Uterus (tissue), 2 donors: ENCODE measurements at regions not wholly inside any gene's neighbourhood (a gene's known extent, or its start where the extent isn't known, plus 50 kb on each side); places are given as distances from the start of the nearest gene placed in this dataset.

Source experiments
- POLR2A ChIP-seq, 2 donors: fragments of 450-650 bp; IDR thresholded peaks; one replicate each; pipeline ENCODE4 v1.6.1; 2016; ENCODE audit warnings: antibody characterized with exemption in 2 of 2, mild to moderate bottlenecking in 1 of 2, moderate library complexity in 1 of 2
- TF ChIP-seq, protein P1 (sequence below), 4 experiments: fragments of 200-600 bp in 2 of 4; fragments of 450-650 bp in 2 of 4; sonication (generic) in 2 of 4; IDR thresholded peaks; one replicate each; pipeline ENCODE4 v1.5.1; 2016 to 2019; ENCODE audit warnings: antibody characterized with exemption in 4 of 4, mild to moderate bottlenecking in 2 of 4, moderate library complexity in 1 of 4

DNA sequence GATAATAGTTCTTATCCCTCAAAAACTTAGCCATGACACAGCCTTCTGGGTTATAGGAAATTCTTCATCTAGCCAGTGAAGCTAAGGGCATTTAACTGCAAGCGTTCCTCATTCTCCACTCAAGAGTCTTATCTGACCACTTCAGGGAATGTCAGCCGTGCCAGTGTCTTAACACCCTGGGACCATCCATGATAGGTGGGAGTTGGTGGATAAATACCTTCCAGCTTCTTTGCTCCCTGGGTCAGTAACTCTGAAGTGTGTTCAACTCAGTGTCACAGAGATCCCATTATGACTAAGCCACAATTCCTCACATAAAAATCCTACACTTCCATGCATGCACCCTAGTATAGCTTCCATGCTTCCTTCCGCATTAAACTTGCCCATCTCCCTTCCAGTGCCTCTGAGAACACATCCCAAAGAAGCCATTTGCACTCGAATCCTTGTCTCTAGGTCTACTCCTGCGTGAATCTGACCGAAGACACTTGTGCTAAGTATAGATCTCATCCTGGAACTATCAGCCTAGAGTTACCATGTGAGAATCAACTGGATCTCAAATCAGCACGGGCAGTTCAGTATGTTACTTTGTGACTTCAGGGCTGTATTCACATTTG, 264.3 kb upstream of the MAF start:
- TF ChIP-seq POLR2A (IDR thresholded peaks at IDR 0.05), result no peak
- TF ChIP-seq, protein P1, sequence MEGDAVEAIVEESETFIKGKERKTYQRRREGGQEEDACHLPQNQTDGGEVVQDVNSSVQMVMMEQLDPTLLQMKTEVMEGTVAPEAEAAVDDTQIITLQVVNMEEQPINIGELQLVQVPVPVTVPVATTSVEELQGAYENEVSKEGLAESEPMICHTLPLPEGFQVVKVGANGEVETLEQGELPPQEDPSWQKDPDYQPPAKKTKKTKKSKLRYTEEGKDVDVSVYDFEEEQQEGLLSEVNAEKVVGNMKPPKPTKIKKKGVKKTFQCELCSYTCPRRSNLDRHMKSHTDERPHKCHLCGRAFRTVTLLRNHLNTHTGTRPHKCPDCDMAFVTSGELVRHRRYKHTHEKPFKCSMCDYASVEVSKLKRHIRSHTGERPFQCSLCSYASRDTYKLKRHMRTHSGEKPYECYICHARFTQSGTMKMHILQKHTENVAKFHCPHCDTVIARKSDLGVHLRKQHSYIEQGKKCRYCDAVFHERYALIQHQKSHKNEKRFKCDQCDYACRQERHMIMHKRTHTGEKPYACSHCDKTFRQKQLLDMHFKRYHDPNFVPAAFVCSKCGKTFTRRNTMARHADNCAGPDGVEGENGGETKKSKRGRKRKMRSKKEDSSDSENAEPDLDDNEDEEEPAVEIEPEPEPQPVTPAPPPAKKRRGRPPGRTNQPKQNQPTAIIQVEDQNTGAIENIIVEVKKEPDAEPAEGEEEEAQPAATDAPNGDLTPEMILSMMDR (IDR thresholded peaks at IDR 0.05), result no peak
